Embryonic facial prominence (tissue), 1 donor: ENCODE measurements at regions not wholly inside any gene's neighbourhood (a gene's known extent, or its start where the extent isn't known, plus 50 kb on each side); places are given as distances from the start of the nearest gene placed in this dataset.
A peak's percentile ranks its signal among the peaks of the same experiment; 100 is the strongest.

ENCODE experiments used
- DNase-seq: peaks from one replicate; pipeline ENCODE4 v3.0.0-alpha.2; 2016; ENCODE audit errors: extremely low spot score

DNA sequence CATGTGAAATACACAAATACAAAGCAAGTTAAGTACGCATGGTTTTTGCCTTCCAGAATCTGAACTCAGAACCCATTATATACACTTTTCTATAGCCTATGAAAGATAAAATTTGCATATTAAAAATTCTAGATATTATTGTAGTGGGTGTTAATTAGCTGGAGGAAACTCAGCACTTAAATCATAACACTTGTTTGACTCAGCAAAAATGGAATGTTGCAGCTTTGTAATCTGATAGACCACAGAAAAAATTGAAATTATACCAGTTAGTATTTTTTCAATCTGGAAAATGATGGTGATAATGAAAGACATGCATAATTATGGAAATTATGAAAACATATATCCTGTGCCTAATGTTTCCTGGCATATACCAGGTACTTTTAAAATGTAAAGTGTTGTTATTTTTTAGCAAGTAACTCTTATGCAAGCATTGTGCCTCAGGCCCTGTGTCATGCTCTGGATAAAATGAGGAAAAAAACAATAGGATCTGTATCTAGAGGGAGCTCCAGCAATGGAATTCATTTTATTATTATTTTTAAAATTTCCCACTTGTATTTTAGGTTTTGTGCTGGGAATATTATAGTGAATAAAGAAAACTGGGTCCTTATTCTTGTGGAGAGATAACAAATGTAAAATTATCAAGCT lies 490.4 kb upstream of the SEMA3A start:
- no peak for DNase-seq

DNA sequence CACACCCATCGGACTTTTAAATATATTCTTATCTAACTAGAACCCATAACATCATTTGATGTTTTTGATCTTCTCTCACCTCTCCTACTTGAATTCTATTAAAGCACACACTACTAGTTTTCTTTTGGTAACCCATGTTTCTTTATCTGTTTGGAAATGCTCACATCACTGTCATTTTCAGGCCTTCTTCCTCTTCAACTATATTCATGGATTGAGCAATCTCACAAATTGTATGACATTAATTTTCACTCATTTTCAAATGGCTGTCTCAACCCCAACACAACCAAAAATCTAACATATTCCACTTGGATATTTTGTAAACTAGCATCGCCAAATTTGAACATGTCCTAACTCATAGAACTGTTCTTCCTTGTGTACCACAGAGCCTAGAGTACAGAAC lies 488.0 kb upstream of the SEMA3A start:
- no peak for DNase-seq

DNA sequence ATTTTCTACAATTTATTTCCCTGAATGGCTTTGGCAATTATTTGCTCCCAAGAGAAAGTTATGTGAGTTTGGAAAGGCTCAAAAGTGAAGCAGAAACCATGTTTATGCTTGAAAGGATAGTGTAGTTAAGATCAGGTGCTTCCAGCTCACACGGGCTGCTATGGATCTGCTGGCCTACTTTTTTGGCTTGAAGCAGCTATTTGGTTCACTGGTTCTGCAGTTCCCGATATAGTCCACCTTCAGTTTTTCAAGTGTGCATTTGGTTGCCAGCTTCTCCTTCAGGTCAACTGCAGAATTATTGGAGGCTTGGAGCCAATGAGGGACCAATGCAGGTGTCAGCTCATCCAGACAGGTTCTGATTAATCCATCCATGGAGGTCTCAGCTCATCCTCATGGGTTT lies 484.3 kb upstream of the SEMA3A start:
- DNase-seq, result no peak

DNA sequence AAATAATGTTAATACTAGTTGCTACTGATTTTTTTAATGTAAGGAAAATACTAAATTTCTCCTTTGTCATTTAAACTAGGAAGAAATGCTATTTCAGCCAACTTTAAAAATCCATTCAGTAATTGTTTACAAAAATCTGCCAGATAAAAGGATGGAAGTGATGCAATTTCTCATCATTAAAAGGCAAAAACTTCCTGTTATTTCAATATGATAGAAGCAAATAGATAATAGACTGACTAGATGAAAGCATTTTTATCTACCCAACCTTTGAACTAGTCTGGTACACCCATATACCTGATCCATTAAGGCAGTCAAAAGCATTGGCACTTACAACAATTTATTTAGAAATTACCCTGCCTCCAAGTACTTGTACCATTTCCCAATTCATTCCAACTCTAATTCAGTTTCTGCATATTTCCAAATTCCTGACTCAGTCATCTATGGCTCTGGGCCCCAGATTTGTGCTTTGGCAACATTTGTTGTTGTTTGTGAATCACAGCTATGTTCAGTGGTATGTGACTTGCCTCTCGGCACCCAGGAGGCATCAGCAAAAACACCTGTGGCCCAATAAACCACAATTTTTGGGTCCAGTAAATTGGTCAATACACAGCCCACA lies 482.6 kb upstream of the SEMA3A start:
- DNase-seq, result no peak

DNA sequence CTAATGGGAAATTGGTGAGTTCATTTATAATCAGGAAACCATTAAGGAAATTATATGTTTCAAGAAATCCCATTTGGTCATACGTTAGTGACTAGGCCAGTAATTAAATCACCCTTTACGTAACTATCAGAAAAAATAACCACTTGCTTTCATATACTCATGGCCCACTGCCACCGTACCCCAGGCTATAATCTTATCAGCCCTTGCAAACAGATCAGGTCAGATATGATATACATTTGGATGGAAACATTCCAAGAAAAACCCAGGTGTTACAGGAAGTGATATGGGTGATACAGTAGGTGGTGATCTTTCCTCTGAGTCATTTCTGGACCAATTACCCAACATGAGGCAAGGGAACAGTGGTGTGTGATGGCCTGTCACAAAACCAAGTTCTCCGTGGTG lies 481.0 kb upstream of the SEMA3A start:
- DNase-seq, result no peak

DNA sequence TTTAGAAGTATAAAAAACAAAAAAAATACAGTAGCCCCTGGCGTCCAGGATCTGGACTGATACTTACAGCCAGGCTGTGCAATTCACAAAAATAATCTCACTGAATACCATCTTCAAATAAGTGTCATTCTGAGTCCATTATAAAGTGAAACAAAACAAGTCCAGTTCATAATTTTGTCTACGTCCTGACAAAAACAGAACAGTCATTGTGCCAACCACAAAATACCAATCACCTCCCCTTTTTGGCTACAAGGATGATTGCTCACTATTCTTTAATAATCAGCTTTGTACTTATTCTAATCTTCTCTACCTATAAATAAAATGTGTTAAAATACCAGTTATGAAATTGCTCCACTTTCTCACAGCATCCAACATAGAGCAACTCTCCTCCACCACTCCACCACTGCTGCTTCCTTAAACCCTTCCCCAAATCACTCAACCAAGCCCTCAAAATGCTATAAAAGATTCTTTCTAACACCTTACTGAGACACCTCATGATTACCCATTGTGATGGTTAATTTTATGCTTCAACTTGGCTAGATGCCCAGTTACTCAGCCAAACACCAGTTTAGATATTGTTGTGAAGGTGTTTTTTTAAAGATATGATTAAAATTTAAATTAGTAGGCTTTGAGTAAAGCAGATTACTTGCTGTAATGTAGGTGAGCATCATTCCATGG lies 479.8 kb upstream of the SEMA3A start:
- DNase-seq, result no peak

DNA sequence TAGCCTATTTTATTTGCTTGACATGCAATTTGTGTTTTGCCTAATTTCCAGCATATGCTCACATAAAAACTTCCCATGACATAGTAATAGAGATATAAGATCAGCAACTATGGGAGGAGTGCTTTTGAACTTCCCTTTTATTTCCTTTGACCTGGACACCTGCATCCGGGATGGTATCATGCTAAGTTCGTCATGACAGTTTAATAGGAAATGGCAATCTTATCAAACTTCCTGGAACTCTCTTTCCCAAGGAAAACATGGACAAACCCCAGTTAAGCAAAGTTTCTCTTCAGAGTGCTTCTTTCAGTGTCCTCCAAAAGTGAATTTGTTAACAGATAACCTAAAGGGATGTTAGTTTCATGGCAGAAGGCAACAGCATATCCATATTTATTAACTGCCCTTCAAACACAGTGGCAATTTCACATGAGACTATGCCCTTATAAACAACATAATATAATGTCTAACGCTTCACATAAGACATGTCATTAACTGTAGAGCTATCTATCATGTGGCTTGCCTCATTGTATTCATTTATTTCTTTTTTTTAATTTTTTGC lies 474.7 kb upstream of the SEMA3A start:
- DNase-seq, result no peak

DNA sequence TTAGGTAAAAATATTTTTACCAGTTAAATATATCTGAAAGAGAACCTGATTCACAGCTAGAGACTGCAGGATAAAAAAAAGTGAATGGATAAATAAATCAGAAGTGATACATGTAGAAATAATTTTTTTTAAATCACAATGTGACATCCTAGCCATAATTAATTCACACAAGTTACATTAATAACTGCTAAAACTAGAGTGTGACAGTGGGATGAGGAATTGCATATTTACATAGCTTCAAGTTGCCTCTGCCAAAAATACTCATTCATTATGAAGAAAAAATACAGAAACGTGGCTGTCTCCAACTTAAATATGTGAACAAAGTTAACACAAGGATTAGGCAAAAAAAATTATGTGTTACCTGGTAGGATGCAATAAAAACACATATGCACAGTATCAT lies 473.5 kb upstream of the SEMA3A start:
- DNase-seq, result no peak

DNA sequence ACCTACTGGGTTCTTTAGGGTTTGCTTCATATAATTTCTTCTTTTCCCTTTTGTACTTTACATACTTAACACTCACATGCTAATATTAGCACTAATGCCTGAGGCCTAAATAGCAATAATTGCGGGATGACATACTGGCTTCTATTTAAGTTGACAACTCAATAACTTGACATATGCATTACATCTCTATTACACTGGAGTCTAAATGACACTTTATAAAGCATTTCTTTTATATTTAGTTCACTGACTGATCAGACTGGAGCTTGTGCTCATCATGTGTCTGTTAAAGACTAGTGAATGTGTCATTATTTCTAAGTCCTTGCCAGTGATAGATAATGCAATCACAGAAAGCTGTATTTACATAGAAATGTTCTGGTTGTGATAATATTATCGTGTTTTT lies 472.1 kb upstream of the SEMA3A start:
- no peak for DNase-seq

DNA sequence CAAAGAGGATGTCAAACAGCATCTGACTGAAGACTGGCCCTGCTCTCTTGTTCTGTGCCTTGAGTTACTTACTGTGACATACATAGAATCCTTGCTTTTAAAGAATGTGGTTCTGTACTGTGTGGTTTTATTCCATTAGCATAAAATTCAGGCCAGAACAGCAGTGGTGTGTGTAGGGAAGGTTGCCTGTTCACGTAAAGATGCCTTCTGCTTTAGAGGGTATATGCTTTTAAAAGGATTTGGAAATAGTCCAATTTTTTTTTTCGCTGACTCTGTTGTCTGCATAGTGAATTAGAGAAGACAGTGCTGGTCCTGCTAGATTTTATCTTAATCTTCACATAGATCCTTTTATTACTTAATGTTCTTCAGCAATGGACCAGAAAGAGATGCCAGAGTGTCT lies 470.8 kb upstream of the SEMA3A start:
- peak; percentile 13 for DNase-seq

DNA sequence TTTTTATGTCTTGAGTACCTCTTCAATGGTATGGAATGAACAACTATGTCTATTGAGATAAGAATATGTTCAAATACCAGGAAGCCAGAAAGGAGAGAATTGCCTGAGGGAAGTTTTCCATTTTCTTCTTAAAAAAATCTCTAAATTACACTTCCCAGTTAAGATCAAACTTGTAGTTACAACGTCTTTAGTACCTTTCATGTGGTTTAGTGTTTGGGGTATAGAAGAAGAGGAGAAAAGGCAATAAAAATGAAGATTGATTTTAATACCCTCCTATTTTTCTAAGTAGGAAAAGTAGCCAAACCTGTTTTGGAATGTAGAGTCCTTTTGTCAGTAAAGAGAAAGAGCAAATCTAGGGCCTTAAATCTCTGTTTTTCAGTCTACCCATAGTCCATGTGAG lies 470.0 kb upstream of the SEMA3A start:
- no peak for DNase-seq

DNA sequence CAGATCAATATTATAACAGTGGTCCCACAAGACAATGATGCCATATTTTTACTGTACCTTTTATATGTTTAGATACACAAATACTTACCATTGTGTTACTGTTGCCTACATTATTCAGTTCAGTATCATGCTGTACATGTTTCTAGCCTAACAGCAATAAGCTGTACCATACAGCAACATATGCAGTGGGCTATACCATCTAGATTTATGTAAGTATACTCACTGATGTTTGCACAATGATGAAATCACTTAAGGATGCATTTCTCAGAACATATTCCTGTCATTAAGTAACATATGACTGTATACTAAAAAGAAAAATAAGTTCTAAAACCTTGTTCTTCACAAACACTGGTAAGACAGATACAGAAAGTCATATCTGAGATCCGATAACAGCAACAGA lies 468.6 kb upstream of the SEMA3A start:
- DNase-seq, result no peak

DNA sequence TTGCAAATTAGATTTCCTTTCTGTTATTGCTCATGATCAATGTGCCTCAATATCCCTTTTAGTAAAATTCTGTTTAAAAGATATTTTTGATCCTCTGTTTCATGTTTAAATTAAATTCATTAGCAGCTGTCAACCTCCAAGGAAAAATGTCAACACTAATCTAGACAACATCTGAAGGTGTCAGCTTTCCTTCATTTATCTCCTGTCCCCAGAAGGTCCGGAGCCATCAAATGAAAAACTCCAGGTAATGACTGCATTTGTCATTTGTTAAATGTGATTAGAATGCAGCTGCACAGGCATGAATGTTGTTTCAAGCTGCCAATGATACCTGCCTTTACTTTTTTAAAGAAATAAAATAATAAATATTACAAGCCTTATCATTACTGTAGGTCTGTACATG lies 463.7 kb upstream of the SEMA3A start:
- no peak for DNase-seq

DNA sequence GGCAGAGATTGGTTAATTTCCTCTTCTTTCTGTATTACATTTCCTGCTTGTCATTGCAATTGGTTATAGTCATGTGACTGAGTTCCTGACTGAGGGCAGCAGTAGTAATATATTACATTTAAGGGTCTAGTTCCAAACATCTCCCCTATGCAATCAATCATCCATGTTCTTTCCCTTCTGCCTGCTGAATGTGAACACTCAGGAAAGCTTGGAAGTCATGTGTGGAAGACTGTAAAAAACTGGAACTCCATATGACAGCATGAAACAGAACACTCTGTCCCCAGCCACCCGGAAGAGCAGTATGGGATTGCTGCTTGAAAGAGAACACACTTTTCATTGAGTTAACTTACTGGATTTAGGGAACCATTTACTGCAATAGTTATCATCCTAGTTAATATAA lies 459.7 kb upstream of the SEMA3A start:
- no peak for DNase-seq

DNA sequence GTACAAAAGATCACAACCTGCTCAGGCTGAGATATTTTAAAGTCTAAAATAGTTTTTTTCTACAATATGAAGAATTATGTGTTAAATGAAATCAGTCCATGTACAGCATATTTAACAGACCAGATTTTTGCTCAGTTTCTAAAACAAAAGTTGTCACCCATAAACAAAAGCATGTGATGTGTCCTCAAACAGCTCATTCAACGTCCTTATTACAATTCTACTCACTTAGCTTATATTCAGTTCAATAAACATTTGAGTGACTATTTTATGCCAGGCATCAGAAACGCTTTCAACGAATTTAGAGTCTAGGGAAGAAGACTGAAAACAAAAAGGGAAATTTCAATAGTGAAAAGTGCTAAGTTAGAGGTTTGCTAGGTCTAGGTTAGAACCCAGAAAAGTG lies 457.3 kb upstream of the SEMA3A start:
- no peak for DNase-seq

DNA sequence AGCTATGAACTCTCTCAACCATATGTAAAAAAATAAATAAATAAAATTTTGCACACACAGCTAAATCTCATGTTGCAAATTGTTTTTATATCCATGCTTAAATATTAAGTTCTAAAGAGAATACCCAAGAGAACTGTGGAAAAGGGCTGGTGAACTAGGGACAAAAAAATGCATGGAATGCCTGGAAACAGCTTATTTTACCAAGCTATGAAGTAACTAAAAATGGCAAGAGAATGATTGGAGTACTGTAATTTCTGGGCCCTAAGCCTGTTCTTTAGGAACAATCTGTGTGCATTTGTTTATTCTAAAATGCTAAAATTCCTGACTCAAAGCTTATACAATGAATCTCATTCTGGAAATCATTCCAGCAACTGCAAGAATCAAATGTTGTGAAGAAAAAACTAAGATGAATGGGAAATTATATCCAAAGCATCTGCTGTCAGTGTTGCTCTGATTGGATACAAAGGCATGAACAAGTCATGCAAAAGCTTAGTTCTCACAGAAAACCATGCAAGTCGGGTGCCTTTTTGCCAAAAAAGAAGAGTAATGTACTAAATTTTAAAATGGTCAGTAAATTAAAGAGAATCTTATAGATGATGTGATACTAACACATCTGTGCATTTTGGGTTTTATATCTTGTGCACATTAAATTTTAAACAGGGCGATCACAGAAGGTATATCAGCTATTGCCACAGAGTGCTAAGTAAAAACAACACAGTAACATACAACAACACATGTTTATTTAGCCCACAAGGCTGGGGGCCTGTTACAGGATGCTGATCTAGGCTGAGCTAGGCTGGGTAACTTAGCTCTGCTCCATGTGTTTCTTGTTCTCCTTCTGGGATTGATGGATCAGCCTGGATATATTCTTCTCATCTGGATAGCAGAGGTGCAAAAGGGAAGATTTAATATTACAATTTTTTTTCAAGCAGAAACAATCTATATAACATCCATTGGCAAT lies 453.5 kb upstream of the SEMA3A start:
- DNase-seq, result peak; percentile 77

DNA sequence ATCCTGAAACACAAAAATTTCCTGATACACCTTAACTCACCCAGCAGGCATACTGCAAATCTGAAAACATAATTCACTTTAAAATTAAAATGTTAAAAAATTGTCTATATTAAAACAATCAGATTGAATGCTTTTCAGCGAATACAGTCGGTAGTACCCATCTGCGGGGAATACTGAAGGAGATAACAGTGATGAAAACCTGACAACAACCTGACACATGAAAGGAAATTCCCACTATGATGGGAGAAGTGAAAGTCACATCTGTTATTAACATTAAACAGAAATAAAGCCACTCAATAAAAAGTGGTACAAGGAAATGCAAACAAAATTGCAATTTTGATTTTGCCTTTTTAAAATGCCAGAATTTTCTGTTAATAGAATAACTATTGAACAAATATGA lies 448.0 kb upstream of the SEMA3A start:
- DNase-seq, result no peak

DNA sequence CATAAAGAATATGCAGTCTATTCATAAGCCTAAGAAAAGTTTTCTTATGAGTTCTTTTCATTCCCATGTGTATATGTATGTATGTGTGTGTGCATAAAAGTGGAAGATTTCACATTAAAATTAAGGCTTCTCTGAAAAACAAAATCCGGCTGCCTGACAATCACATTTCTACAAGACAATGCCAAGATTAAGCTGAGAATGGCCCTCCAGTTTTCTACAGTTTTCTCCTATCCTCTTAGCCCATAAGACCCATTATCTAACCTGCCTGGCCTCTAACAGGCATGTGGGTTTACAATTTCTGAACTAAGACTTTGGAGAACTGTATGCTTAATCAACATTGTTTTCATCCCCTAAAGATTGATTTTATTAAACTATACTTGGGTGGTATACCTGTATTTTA lies 446.0 kb upstream of the SEMA3A start:
- no peak for DNase-seq

DNA sequence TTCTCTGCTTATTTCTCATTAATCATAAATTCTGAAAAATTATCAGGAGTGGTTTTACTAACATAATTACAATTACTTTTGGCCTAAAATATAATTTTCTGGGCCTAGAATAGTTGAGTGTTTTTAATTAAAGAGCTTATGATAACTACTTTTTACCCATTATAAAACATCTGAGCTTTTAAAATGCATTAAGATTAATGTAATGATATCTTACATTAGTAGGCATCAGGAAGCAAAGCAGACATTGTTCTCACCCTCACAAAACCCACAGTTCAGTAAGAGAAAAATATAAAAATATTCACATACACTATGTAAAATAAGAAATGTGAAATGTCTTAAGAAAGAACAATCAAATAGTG lies 443.7 kb upstream of the SEMA3A start:
- DNase-seq, result no peak

DNA sequence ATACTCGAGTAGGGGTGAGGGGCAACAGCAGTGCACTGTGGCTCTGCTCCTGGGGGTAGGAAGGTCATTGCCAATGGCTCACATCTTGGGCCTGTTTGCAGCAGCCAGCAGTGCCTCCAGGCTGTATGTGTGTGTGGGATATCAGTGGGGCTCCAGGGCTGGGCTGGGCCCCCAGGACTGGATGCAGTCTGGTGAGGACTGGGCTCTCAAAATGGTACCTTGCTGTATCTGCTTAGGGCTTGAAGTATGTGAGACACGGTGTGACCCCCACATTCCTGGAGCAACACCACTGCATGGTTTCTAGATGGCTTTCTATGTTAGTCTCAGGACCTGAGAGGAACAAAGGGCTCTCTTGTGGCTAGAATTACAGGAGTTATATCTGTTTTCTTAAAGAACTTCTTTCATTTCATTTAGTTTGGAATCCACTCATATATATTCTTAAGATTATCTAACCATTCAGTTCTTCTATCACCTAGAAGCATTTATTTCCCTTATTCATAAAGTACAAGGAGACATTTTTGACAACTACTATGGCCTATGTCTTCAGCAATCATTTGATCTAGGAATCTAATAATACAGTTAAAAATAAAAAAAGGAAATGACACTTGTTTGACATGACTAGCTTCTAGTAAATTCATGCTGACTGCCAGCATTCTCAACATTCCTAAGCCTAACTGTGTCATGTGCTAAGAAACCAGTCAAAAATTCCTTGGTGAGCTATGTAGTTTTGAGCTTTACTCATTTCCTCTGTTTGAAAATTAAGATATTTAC lies 443.2 kb upstream of the SEMA3A start:
- DNase-seq, result peak; percentile 11

DNA sequence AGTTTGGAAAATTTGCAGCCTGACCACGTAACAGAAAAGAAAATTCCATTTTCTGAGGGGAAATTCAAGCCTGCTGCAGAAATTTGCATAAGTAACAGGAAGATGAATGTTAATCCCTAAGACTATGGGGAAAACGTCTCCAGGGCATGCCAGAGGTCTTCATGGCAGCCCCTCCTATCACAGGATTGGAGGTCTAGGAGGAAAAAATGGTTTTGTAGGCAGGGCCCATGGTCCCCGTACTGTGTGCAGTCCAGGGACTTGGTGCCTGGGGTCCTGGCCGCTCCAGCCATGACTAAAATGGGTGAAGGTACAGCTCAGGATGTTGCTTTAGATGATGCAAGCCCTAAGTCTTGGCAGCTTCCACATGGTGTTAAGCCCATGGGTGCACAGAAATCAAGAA lies 437.3 kb upstream of the SEMA3A start:
- DNase-seq, result no peak
